Right cardiac atrium (tissue), 5 donors: ENCODE measurements at regions not wholly inside any gene's neighbourhood (a gene's known extent, or its start where the extent isn't known, plus 50 kb on each side); places are given as distances from the start of the nearest gene placed in this dataset.

Experiments
- ATAC-seq, 2 donors: fragments of 200-7000 bp; cut with Tn5 transposase; one replicate each; pipeline versions ENCODE4 v1.8.0 to v1.9.1; 2020; ENCODE audit warnings: moderate library complexity in 2 of 2, mild to moderate bottlenecking in 1 of 2
- DNase-seq, 3 donors: peaks; one replicate each; pipeline ENCODE4 v3.0.0-alpha.2; 2020
- H3K27ac ChIP-seq: one replicate; pipeline ENCODE4 v1.5.1; 2013; ENCODE audit warnings: mild to moderate bottlenecking, low read length, control low read depth, moderate library complexity
- H3K27me3 ChIP-seq: one replicate; pipeline ENCODE4 v1.6.1; 2013; ENCODE audit not compliant: control insufficient read depth, insufficient read depth
- H3K4me1 ChIP-seq: one replicate; pipeline ENCODE4 v1.6.1; 2013; ENCODE audit warnings: low read length; ENCODE audit not compliant: control insufficient read depth, insufficient read depth
- H3K4me3 ChIP-seq: one replicate; pipeline ENCODE4 v1.5.1; 2013; ENCODE audit warnings: low read length, control low read depth
- H3K9me3 ChIP-seq: one replicate; pipeline ENCODE4 v1.6.1; 2013; ENCODE audit warnings: low read length; ENCODE audit not compliant: control insufficient read depth
- WGBS: extraction: QIAGEN DNeasy Blood & Tissue Kit; methylation state at CpG from one replicate; pipeline ENCODE4 v1.1.7; 2013; 5-methylcytosine and 5-hydroxymethylcytosine counted together
- intact Hi-C, 4 donors: fragments of 100-400 bp; cut with DNase I; formaldehyde crosslinking; loops; one replicate each; pipeline versions ENCODE4 v1.11.0 to v1.14.0; 2022 to 2023
- donor health status: healthy with polysubstance abuse.
- donor health status: DM: no; HTN: yes; CAD: no.
- donor health status: DM: no; HTN: no; CAD: no.
- donor health status: DM: no; HTN: yes; CAD: no; lungs with severe emphysema.
- donor health status: DM: yes; HTN: yes; CAD: no.

GRCh38 chr4:175983636-175984035, 82.0 kb upstream of the WDR17 start:
- WGBS: 50% methylated on average over 2 of the region's 2 CpGs
- ATAC-seq (no peak), DNase-seq (no peak)
- no peak overlapping the region for H3K4me3 ChIP-seq
- intact Hi-C loops: no loop called here
- no peaks in the 10 kb centered on the region for H3K9me3 ChIP-seq
- no peaks in the 10 kb centered on the region for H3K4me1 ChIP-seq
- no peak overlapping the region for H3K27ac ChIP-seq
- no peaks in the 10 kb centered on the region for H3K27me3 ChIP-seq

- Histone ChIP-seq H3K27ac (no peak overlapping the region), H3K4me3 (no peak overlapping the region), H3K9me3 (no peaks in the 10 kb centered on the region), H3K27me3 (no peaks in the 10 kb centered on the region), H3K4me1 (no peaks in the 10 kb centered on the region)
- intact Hi-C loops: no loop called here
- 74% methylated on average over 1 of the region's 1 CpG for WGBS
- no peak for DNase-seq
- no peak for ATAC-seq
Observed at GRCh38 chr4:175986668-175987067, 79.0 kb upstream of the WDR17 start.

GRCh38 chr4:175988511-175988910, 77.1 kb upstream of the WDR17 start:
- ATAC-seq: no peak
- Histone ChIP-seq H3K9me3 (no peaks in the 10 kb centered on the region), H3K27ac (no peak overlapping the region), H3K27me3 (no peaks in the 10 kb centered on the region), H3K4me3 (no peak overlapping the region), H3K4me1 (no peaks in the 10 kb centered on the region)
- 77% methylated on average over 1 of the region's 1 CpG for WGBS
- no peak for DNase-seq
- intact Hi-C loops: no loop called here

GRCh38 chr4:175996206-175996605, 69.4 kb upstream of the WDR17 start:
- no peak for ATAC-seq
- H3K4me1 ChIP-seq: no peaks in the 10 kb centered on the region

GRCh38 chr4:175997291-175997690, 68.3 kb upstream of the WDR17 start:
- intact Hi-C loops: no loop called here
- H3K9me3 ChIP-seq: no peaks in the 10 kb centered on the region
- H3K4me1 ChIP-seq: no peaks in the 10 kb centered on the region
- no peaks in the 10 kb centered on the region for H3K27me3 ChIP-seq
- DNase-seq (no peak), ATAC-seq (no peak)
- H3K27ac ChIP-seq: no peak overlapping the region
- WGBS: 66% methylated on average over 2 of the region's 2 CpGs
- no peak overlapping the region for H3K4me3 ChIP-seq

More at GRCh38 chr4:175996206-175996605, 69.4 kb upstream of the WDR17 start:
- Histone ChIP-seq H3K9me3 (no peaks in the 10 kb centered on the region), H3K27me3 (no peaks in the 10 kb centered on the region), H3K27ac (no peak overlapping the region), H3K4me3 (no peak overlapping the region)
- DNase-seq: no peak
- intact Hi-C loops: no loop called here

- intact Hi-C loops: no loop called here
- Histone ChIP-seq H3K4me3 (no peak overlapping the region), H3K4me1 (no peaks in the 10 kb centered on the region)
Observed at GRCh38 chr4:175998782-175999181, 66.9 kb upstream of the WDR17 start.

GRCh38 chr4:175999944-176000343, 65.7 kb upstream of the WDR17 start:
- Histone ChIP-seq H3K4me3 (no peak overlapping the region), H3K27me3 (no peaks in the 10 kb centered on the region), H3K27ac (no peak overlapping the region), H3K9me3 (no peaks in the 10 kb centered on the region), H3K4me1 (no peaks in the 10 kb centered on the region)
- intact Hi-C loops: no loop called here
- ATAC-seq (no peak), DNase-seq (no peak)
- WGBS: 77% methylated on average over 2 of the region's 2 CpGs

More at GRCh38 chr4:175998782-175999181, 66.9 kb upstream of the WDR17 start:
- Histone ChIP-seq H3K27me3 (no peaks in the 10 kb centered on the region), H3K27ac (no peak overlapping the region), H3K9me3 (no peaks in the 10 kb centered on the region)
- DNase-seq (no peak), ATAC-seq (no peak)

- peak overlapping the region; percentile 57 for H3K4me3 ChIP-seq
- no peaks in the 10 kb centered on the region for H3K4me1 ChIP-seq
- intact Hi-C loops: no loop called here
- ATAC-seq (peak; percentile 64 to 83), DNase-seq (peak in 2 of 3 donors; percentile 25 to 58)
- H3K9me3 ChIP-seq: no peaks in the 10 kb centered on the region
- H3K27me3 ChIP-seq: no peaks in the 10 kb centered on the region
- no peak overlapping the region for H3K27ac ChIP-seq
- 2% methylated on average over 41 of the region's 41 CpGs for WGBS
Observed at GRCh38 chr4:176001151-176002006, 64.3 kb upstream of the WDR17 start.

- peak; percentile 26 to 59 (median 48) for DNase-seq
- intact Hi-C loops: no loop called here
- Histone ChIP-seq H3K9me3 (no peaks in the 10 kb centered on the region), H3K4me3 (peak overlapping the region; percentile 57), H3K27ac (no peak overlapping the region), H3K27me3 (no peaks in the 10 kb centered on the region), H3K4me1 (no peaks in the 10 kb centered on the region)
- WGBS: under 1% methylated on average over 44 of the region's 44 CpGs
- peak; percentile 63 to 82 for ATAC-seq
Observed at GRCh38 chr4:176002007-176002613, 63.5 kb upstream of the WDR17 start.

- Histone ChIP-seq H3K27ac (no peak overlapping the region), H3K4me3 (no peak overlapping the region), H3K4me1 (no peaks in the 10 kb centered on the region), H3K27me3 (no peaks in the 10 kb centered on the region), H3K9me3 (no peaks in the 10 kb centered on the region)
- DNase-seq (no peak), ATAC-seq (no peak)
- intact Hi-C loops: no loop called here
- WGBS: 65% methylated on average over 3 of the region's 3 CpGs
Observed at GRCh38 chr4:176005766-176006165, 59.9 kb upstream of the WDR17 start.

- H3K27me3 ChIP-seq: no peaks in the 10 kb centered on the region
- intact Hi-C loops: no loop called here
- H3K27ac ChIP-seq: no peak overlapping the region
- DNase-seq (no peak), ATAC-seq (no peak)
- H3K4me1 ChIP-seq: no peaks in the 10 kb centered on the region
- H3K9me3 ChIP-seq: no peaks in the 10 kb centered on the region
- no peak overlapping the region for H3K4me3 ChIP-seq
- 87% methylated on average over 2 of the region's 2 CpGs for WGBS
Observed at GRCh38 chr4:176009254-176009653, 56.4 kb upstream of the WDR17 start.
